HepG2 (cell line): ENCODE measurements at regions not wholly inside any gene's neighbourhood (a gene's known extent, or its start where the extent isn't known, plus 50 kb on each side); places are given as distances from the start of the nearest gene placed in this dataset.

ENCODE experiments used
- ADNP ChIP-seq: sonication (generic); formaldehyde crosslinking; IDR thresholded peaks from 2 replicates; pipeline ENCODE4 v1.4.0; 2020; ENCODE audit warnings: missing genetic modification reagents
- ARID3A ChIP-seq: IDR thresholded peaks from 2 replicates; pipeline ENCODE4 v1.6.1; 2012; ENCODE audit warnings: low read depth, low read length, improper control_type of control experiment
- ATAD3A ChIP-seq: sonication (generic); formaldehyde crosslinking; IDR thresholded peaks from 2 replicates; pipeline ENCODE4 v1.4.0; 2020; ENCODE audit warnings: missing genetic modification reagents
- CBFB ChIP-seq: sonication (generic); formaldehyde crosslinking; IDR thresholded peaks from 2 replicates; pipeline ENCODE4 v1.4.0; 2020; ENCODE audit warnings: missing genetic modification reagents
- ETV5 ChIP-seq: IDR thresholded peaks from 2 replicates; pipeline ENCODE4 v1.6.1; 2018; ENCODE audit warnings: missing biosample characterization, missing genetic modification reagents, inconsistent platforms, borderline replicate concordance
- GATA4 ChIP-seq: sonication (generic); IDR thresholded peaks from 2 replicates; pipeline ENCODE4 v1.6.1; 2016; ENCODE audit warnings: antibody characterized with exemption, low read depth, borderline replicate concordance
- HMGXB4 ChIP-seq, 2 experiments: sonication (generic) in 1 of 2; formaldehyde crosslinking in 1 of 2; IDR thresholded peaks; 2 replicates each; pipeline versions ENCODE4 v1.4.0 to v1.6.1; 2018 to 2020; ENCODE audit warnings: missing genetic modification reagents in 2 of 2, borderline replicate concordance in 1 of 2, low read depth in 1 of 2, mild to moderate bottlenecking in 1 of 2, missing biosample characterization in 1 of 2
- KIAA2018 ChIP-seq: sonication (generic); formaldehyde crosslinking; IDR thresholded peaks from 2 replicates; pipeline ENCODE4 v1.5.0; 2020; ENCODE audit warnings: mild to moderate bottlenecking, missing genetic modification reagents, borderline replicate concordance
- NFYC ChIP-seq: IDR thresholded peaks from 2 replicates; pipeline ENCODE4 v1.6.1; 2016; ENCODE audit warnings: missing genetic modification reagents, missing compliant biosample characterization
- RAD21 ChIP-seq: fragments of 450-650 bp; formaldehyde crosslinking; IDR thresholded peaks from 2 replicates; pipeline ENCODE4 v1.5.0; 2020; ENCODE audit warnings: mild to moderate bottlenecking
- RELA ChIP-seq: sonication (generic); formaldehyde crosslinking; IDR thresholded peaks from 2 replicates; pipeline ENCODE4 v1.4.0; 2020; ENCODE audit warnings: missing genetic modification reagents
- SNAPC5 ChIP-seq: sonication (generic); formaldehyde crosslinking; IDR thresholded peaks from 2 replicates; pipeline ENCODE4 v1.8.1; 2023; ENCODE audit warnings: mild to moderate bottlenecking, missing genetic modification reagents, borderline replicate concordance
- ZBTB3 ChIP-seq: sonication (generic); formaldehyde crosslinking; IDR thresholded peaks from 2 replicates; pipeline ENCODE4 v1.4.0; 2020; ENCODE audit warnings: low read depth, mild to moderate bottlenecking, moderate library complexity, missing genetic modification reagents, borderline replicate concordance
- ZNF138 ChIP-seq: sonication (generic); formaldehyde crosslinking; IDR thresholded peaks from 2 replicates; pipeline ENCODE4 v1.5.0; 2020; ENCODE audit warnings: mild to moderate bottlenecking, low read depth, missing genetic modification reagents
- ZZZ3 ChIP-seq: sonication (generic); formaldehyde crosslinking; IDR thresholded peaks from 2 replicates; pipeline ENCODE4 v1.4.0; 2020; ENCODE audit warnings: missing genetic modification reagents, mild to moderate bottlenecking, borderline replicate concordance

GRCh38 chr1:112803906-112804762 lies 89.0 kb upstream of the PPM1J start (continued):
- TF ChIP-seq KIAA2018 (no peak), ARID3A (no peak), GATA4 (no peak), ZBTB3 (CRISPR knock-in tag) (no peak), RELA (no peak), ETV5 (CRISPR knock-in tag) (no peak), ATAD3A (CRISPR knock-in tag) (no peak), HMGXB4 (CRISPR knock-in tag; IDR thresholded peaks at IDR 0.05; ENCODE audit: borderline replicate concordance in 1 of 2, low read depth in 1 of 2) (peak in 1 of 2 experiments; percentile 60; a peak in 1 of 4 replicates), SNAPC5 (no peak), ADNP (no peak), RAD21 (CRISPR knock-in tag) (peak; percentile 93), ZNF138 (CRISPR knock-in tag) (no peak), CBFB (no peak), ZZZ3 (0 out of 2 replicates have a peak, but pooled peaks have one; percentile 59), NFYC (CRISPR knock-in tag) (no peak)
